ENCODE measurements at regions not wholly inside any gene's neighbourhood (a gene's known extent, or its start where the extent isn't known, plus 50 kb on each side); places are given as distances from the start of the nearest gene placed in this dataset.

- CTCF ChIA-PET: no interaction called here
- no peak for DNase-seq
- Mint-ChIP-seq H3K9me3 (ENCODE audit: unreplicated experiment) (peaks cover 11% of the 10 kb centered on the region), H3K36me3 (ENCODE audit: insufficient read depth, unreplicated experiment) (no peaks in the 10 kb centered on the region), H3K4me1 (ENCODE audit: low read depth, unreplicated experiment) (peaks cover 7% of the 10 kb centered on the region), H3K27me3 (ENCODE audit: insufficient read depth, unreplicated experiment) (peaks cover 9% of the 10 kb centered on the region), H3K4me3 (ENCODE audit: unreplicated experiment) (no peak overlapping the region), H3K27ac (ENCODE audit: unreplicated experiment) (no peak overlapping the region)
- intact Hi-C loops (cut with micrococcal nuclease; ENCODE audit: unreplicated experiment): no loop called here
- H3K4me1 ChIP-seq: no peaks in the 10 kb centered on the region
- no TSS peak for BruUV-seq (replicated peaks)
- no peak overlapping the region for H3K4me3 ChIP-seq (ENCODE audit: low read depth, low read length)
- no peak for TF ChIP-seq CTCF (IDR thresholded peaks at IDR 0.05; ENCODE audit: insufficient read depth in 1 of 2, low read depth in 1 of 2, low read length in 1 of 2, severe bottlenecking in 1 of 2, unreplicated experiment in 1 of 2)
- H3K27me3 ChIP-seq (replicated peaks; ENCODE audit: control insufficient read depth, insufficient read depth, low read length): no peaks in the 10 kb centered on the region
- H3K36me3 ChIP-seq (ENCODE audit: control insufficient read depth, insufficient read depth, low read length): no peaks in the 10 kb centered on the region
- POLR2A ChIA-PET: no interaction called here
- peaks cover 4% of the 10 kb centered on the region; the same call in 1 of the 2 replicates for H3K9me3 ChIP-seq
Measured at GRCh38 chr9:135291165-135291564, 188.4 kb upstream of the PPP1R26 start.

- DNase-seq: peak in 1 of 2 experiments; percentile 29
Measured at GRCh38 chr9:135294836-135295235, 184.7 kb upstream of the PPP1R26 start.

DNA sequence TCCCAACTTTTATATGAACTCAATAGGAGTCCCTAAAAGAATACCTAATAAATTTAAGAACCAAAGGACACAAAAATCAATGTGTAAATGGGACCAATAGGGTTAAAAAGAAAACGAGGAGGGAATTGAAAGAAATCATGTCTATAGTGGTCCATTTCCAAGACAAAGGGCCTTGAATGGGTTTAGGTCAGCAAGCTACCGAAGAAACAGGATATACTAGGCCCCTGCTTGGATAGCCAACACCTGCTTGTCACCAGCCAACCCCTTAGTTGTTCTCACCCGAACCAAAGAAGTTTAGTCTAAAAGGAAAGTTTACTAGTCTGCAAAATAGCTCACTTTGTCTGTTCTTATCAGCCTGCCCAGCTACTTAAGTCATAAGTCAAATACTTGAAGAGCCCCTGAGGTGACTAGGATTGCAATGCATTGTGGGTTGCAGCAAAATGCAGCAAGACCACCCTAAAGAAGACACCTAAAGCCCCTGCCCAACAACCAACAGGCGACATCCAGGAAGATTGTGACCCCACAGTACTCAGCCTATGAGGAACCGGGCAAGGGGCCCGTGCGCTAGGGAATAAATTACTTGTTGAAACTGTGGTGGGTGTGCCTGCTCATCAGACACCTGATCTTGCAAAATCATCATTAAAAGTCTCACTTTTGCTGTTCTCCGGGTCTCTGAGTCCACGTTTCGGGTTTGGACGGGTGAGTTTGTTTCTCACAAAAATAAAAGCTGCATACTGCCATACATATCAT, 183.9 kb upstream of the PPP1R26 start:
- peaks cover 29% of the 10 kb centered on the region for H3K27me3 Mint-ChIP-seq (ENCODE audit: insufficient read depth, unreplicated experiment)
- ChIA-PET CTCF (no interaction called here), POLR2A (no interaction called here)
- H3K4me1 Mint-ChIP-seq (ENCODE audit: low read depth, unreplicated experiment): peaks cover 6% of the 10 kb centered on the region
- no TSS peak for BruUV-seq (replicated peaks)
- intact Hi-C loops (cut with micrococcal nuclease; ENCODE audit: unreplicated experiment): no loop called here
- H3K4me3 Mint-ChIP-seq (ENCODE audit: unreplicated experiment): no peak overlapping the region
- no peak overlapping the region for H3K27ac Mint-ChIP-seq (ENCODE audit: unreplicated experiment)
- H3K4me1 ChIP-seq: no peaks in the 10 kb centered on the region
- H3K36me3 ChIP-seq (ENCODE audit: control insufficient read depth, insufficient read depth, low read length): no peaks in the 10 kb centered on the region
- H3K36me3 Mint-ChIP-seq (ENCODE audit: insufficient read depth, unreplicated experiment): no peaks in the 10 kb centered on the region
- no peaks in the 10 kb centered on the region; the same call in 1 of the 2 replicates for H3K27me3 ChIP-seq (replicated peaks; ENCODE audit: control insufficient read depth, insufficient read depth, low read length)
- no peak overlapping the region for H3K4me3 ChIP-seq (ENCODE audit: low read depth, low read length)
- DNase-seq: no peak
- TF ChIP-seq CTCF (IDR thresholded peaks at IDR 0.05; ENCODE audit: insufficient read depth in 1 of 2, low read depth in 1 of 2, low read length in 1 of 2, severe bottlenecking in 1 of 2, unreplicated experiment in 1 of 2): no peak
- H3K9me3 Mint-ChIP-seq (ENCODE audit: unreplicated experiment): no peaks in the 10 kb centered on the region
- no peaks in the 10 kb centered on the region for H3K9me3 ChIP-seq

More at GRCh38 chr9:135294836-135295235, 184.7 kb upstream of the PPP1R26 start:
- no peaks in the 10 kb centered on the region for H3K4me1 ChIP-seq
- no peak for TF ChIP-seq CTCF (IDR thresholded peaks at IDR 0.05; ENCODE audit: insufficient read depth in 1 of 2, low read depth in 1 of 2, low read length in 1 of 2, severe bottlenecking in 1 of 2, unreplicated experiment in 1 of 2)
- Mint-ChIP-seq H3K9me3 (ENCODE audit: unreplicated experiment) (no peaks in the 10 kb centered on the region), H3K27me3 (ENCODE audit: insufficient read depth, unreplicated experiment) (peaks cover 25% of the 10 kb centered on the region), H3K4me1 (ENCODE audit: low read depth, unreplicated experiment) (peaks cover 7% of the 10 kb centered on the region), H3K27ac (ENCODE audit: unreplicated experiment) (no peak overlapping the region), H3K36me3 (ENCODE audit: insufficient read depth, unreplicated experiment) (no peaks in the 10 kb centered on the region), H3K4me3 (ENCODE audit: unreplicated experiment) (no peak overlapping the region)
- ChIA-PET POLR2A (no interaction called here), CTCF (no interaction called here)
- no peaks in the 10 kb centered on the region for H3K9me3 ChIP-seq
- H3K4me3 ChIP-seq (ENCODE audit: low read depth, low read length): no peak overlapping the region
- intact Hi-C loops (cut with micrococcal nuclease; ENCODE audit: unreplicated experiment): no loop called here
- no peaks in the 10 kb centered on the region for H3K36me3 ChIP-seq (ENCODE audit: control insufficient read depth, insufficient read depth, low read length)
- no peaks in the 10 kb centered on the region; the same call in 1 of the 2 replicates for H3K27me3 ChIP-seq (replicated peaks; ENCODE audit: control insufficient read depth, insufficient read depth, low read length)
- no TSS peak for BruUV-seq (replicated peaks)

Measured in Caco-2 (cell line).